ENCODE measurements at regions not wholly inside any gene's neighbourhood (a gene's known extent, or its start where the extent isn't known, plus 50 kb on each side); places are given as distances from the start of the nearest gene placed in this dataset.
A peak's percentile ranks its signal among the peaks of the same experiment; 100 is the strongest.

GRCh38 chr15:94125156-94125555 is 106.2 kb upstream of the MCTP2 start:
- Histone ChIP-seq H3K36me3 (replicated peaks; ENCODE audit: insufficient read depth, low read depth) (no peaks in the 10 kb centered on the region), H3K27ac (no peak overlapping the region), H4K20me1 (ENCODE audit: insufficient read depth, poor library complexity, severe bottlenecking) (no peaks in the 10 kb centered on the region), H3K9me3 (ENCODE audit: low read depth) (no peaks in the 10 kb centered on the region), H3K4me2 (no peak overlapping the region), H3K9me2 (replicated peaks; ENCODE audit: insufficient read depth) (no peaks in the 10 kb centered on the region), H3K4me3 (no peak overlapping the region), H3K79me2 (no peaks in the 10 kb centered on the region), H2AFZ (no peak overlapping the region), H3K4me1 (ENCODE audit: insufficient read depth) (no peaks in the 10 kb centered on the region), H3K27me3 (no peaks in the 10 kb centered on the region)
- no peak for DNase-seq (ENCODE audit: low spot score)
- TF ChIP-seq EZH2 (IDR thresholded peaks at IDR 0.05; ENCODE audit: borderline replicate concordance) (no peak), EZH2phosphoT487 (IDR thresholded peaks at IDR 0.05; ENCODE audit: low read depth, severe bottlenecking, unreplicated experiment) (no peak)
- TF ChIP-seq, protein P1, sequence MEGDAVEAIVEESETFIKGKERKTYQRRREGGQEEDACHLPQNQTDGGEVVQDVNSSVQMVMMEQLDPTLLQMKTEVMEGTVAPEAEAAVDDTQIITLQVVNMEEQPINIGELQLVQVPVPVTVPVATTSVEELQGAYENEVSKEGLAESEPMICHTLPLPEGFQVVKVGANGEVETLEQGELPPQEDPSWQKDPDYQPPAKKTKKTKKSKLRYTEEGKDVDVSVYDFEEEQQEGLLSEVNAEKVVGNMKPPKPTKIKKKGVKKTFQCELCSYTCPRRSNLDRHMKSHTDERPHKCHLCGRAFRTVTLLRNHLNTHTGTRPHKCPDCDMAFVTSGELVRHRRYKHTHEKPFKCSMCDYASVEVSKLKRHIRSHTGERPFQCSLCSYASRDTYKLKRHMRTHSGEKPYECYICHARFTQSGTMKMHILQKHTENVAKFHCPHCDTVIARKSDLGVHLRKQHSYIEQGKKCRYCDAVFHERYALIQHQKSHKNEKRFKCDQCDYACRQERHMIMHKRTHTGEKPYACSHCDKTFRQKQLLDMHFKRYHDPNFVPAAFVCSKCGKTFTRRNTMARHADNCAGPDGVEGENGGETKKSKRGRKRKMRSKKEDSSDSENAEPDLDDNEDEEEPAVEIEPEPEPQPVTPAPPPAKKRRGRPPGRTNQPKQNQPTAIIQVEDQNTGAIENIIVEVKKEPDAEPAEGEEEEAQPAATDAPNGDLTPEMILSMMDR (IDR thresholded peaks at IDR 0.05; ENCODE audit: poor library complexity) = no peak
- WGBS (ENCODE audit: low lambda C conversion rate, missing lambda C conversion rate) = 73% methylated on average over 2 of the region's 2 CpGs

DNA sequence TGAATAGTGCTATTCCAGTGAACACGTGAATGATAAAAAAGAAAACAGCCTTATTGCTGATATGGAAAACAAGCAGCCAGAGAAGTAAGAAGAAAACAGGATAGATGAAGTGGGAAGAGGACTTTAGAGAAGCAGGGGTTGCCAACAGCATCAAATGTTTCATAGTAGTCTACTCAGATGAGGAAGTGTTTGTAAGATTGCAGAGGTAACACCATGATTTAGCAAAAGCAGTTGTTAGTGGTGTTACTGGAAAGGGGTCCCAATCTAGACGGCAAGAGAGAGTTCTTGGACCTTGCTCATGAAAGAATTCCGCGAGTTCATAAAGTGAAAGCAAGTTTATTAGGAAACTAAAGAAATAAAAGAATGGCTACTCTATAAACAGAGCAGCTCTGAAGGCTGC is 108.8 kb upstream of the MCTP2 start:
- no peaks in the 10 kb centered on the region for H3K36me3 ChIP-seq (replicated peaks; ENCODE audit: insufficient read depth, low read depth)
- H4K20me1 ChIP-seq (ENCODE audit: insufficient read depth, poor library complexity, severe bottlenecking) = no peaks in the 10 kb centered on the region
- WGBS (ENCODE audit: low lambda C conversion rate, missing lambda C conversion rate) = 88% methylated on average over 4 of the region's 4 CpGs
- no peak for TF ChIP-seq EZH2phosphoT487 (IDR thresholded peaks at IDR 0.05; ENCODE audit: low read depth, severe bottlenecking, unreplicated experiment)
- TF ChIP-seq, protein P1 (IDR thresholded peaks at IDR 0.05; ENCODE audit: poor library complexity) = no peak
- no peak for TF ChIP-seq EZH2 (IDR thresholded peaks at IDR 0.05; ENCODE audit: borderline replicate concordance)
- H3K9me2 ChIP-seq (replicated peaks; ENCODE audit: insufficient read depth) = no peaks in the 10 kb centered on the region
- no peaks in the 10 kb centered on the region for H3K27me3 ChIP-seq
- no peak overlapping the region for H3K27ac ChIP-seq
- H3K4me2 ChIP-seq = no peak overlapping the region
- no peaks in the 10 kb centered on the region for H3K79me2 ChIP-seq
- H3K4me3 ChIP-seq = no peak overlapping the region
- no peak overlapping the region for H2AFZ ChIP-seq
- DNase-seq (ENCODE audit: low spot score) = no peak
- H3K9me3 ChIP-seq (ENCODE audit: low read depth) = no peaks in the 10 kb centered on the region
- H3K4me1 ChIP-seq (ENCODE audit: insufficient read depth) = no peaks in the 10 kb centered on the region

DNA sequence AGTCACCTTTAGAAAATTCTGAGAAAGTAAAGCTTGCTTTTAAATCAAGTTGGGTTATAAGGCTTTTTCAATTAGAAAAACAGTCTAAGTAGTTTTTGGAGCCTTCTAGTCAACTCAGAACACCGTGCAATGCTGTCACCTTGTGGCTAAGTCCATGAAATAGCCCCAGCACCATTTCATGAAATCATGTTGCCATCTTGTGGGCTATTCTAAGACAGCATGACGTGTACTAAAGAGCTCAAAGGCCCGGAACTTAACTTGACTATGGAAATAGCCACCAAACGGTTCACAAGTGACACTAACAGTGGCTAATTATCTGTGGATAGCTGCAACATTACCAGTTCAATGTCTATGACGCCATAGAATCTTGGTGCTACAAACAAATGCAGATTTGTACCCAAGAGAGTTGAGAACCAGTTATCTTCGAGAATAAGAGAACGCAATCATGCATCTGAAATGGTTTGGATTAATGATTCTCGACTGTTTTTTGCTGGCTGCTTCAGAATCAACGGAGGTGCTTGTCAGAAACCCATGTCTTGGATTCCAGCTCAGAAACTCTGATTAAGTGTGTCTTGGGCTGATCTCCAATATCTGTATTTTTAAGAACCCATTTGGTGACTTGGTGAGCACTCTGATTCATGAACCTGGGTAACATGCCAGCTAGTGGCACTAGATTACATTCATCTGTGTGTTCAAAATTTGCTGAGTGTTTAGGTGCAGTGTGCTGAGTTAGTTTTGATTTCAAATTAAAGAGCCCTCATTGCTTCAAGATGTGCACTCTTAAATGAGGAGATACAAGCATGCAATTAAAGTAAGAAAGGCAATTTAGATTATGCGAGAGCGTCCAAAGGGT is 111.2 kb upstream of the MCTP2 start:
- Histone ChIP-seq H3K36me3 (replicated peaks; ENCODE audit: insufficient read depth, low read depth) (no peaks in the 10 kb centered on the region), H3K4me2 (no peak overlapping the region), H3K4me3 (no peak overlapping the region), H3K27ac (no peak overlapping the region), H3K9me3 (ENCODE audit: low read depth) (no peaks in the 10 kb centered on the region), H3K79me2 (no peaks in the 10 kb centered on the region), H3K27me3 (no peaks in the 10 kb centered on the region), H3K9me2 (replicated peaks; ENCODE audit: insufficient read depth) (no peaks in the 10 kb centered on the region), H2AFZ (no peak overlapping the region), H3K4me1 (ENCODE audit: insufficient read depth) (no peaks in the 10 kb centered on the region), H4K20me1 (ENCODE audit: insufficient read depth, poor library complexity, severe bottlenecking) (no peaks in the 10 kb centered on the region)
- DNase-seq (ENCODE audit: low spot score) = peak; percentile 89
- TF ChIP-seq EZH2phosphoT487 (IDR thresholded peaks at IDR 0.05; ENCODE audit: low read depth, severe bottlenecking, unreplicated experiment) = no peak
- no peak for TF ChIP-seq EZH2 (IDR thresholded peaks at IDR 0.05; ENCODE audit: borderline replicate concordance)
- TF ChIP-seq, protein P1 (IDR thresholded peaks at IDR 0.05; ENCODE audit: poor library complexity) = peak; percentile 99
- 49% methylated on average over 11 of the region's 11 CpGs for WGBS (ENCODE audit: low lambda C conversion rate, missing lambda C conversion rate)

Data from hepatocyte (in vitro differentiated cells).